ENCODE measurements at regions not wholly inside any gene's neighbourhood (a gene's known extent, or its start where the extent isn't known, plus 50 kb on each side); places are given as distances from the start of the nearest gene placed in this dataset.

GRCh38 chr10:35794703-35795102 is 152.6 kb upstream of the FZD8 start:
- no TSS peak for BruUV-seq (replicated peaks)
- ChIA-PET RAD21 (ENCODE audit: low non-redundant PET in 1 of 2, low total read pairs in 2 of 2, uncharacterized antibody in 2 of 2, unreplicated experiment in 2 of 2) (no interaction called here), POLR2A (no interaction called here), CTCF (no interaction called here)
- TF ChIP-seq JUND (IDR thresholded peaks at IDR 0.05) (no peak), ZNF274 (IDR thresholded peaks at IDR 0.05; ENCODE audit: low read depth, low read length) (no peak), POLR2A (IDR thresholded peaks at IDR 0.05; ENCODE audit: borderline replicate concordance, extremely low read depth, insufficient read depth, insufficient read length) (no peak), ZFX (IDR thresholded peaks at IDR 0.05) (no peak), CTCF (IDR thresholded peaks at IDR 0.05 in 2 of 3, conservative IDR thresholded peaks at IDR 0.05 in 1 of 3; ENCODE audit: borderline replicate concordance in 1 of 3, insufficient read depth in 1 of 3, low read depth in 2 of 3, low read length in 2 of 3) (no peak), ZBTB33 (IDR thresholded peaks at IDR 0.05; ENCODE audit: extremely low read depth, insufficient replicate concordance, low read length) (no peak)
- no peaks in the 10 kb centered on the region for H3K79me2 ChIP-seq (ENCODE audit: insufficient read depth, low read length)
- H3K4me3 ChIP-seq (replicated peaks in 1 of 2; ENCODE audit: low read depth in 1 of 2, low read length in 2 of 2) = no peak overlapping the region
- no peaks in the 10 kb centered on the region for H3K36me3 ChIP-seq (ENCODE audit: control insufficient read depth in 1 of 2, insufficient read depth in 2 of 2, low read length in 2 of 2)
- no peaks in the 10 kb centered on the region for H3K9me2 ChIP-seq (ENCODE audit: insufficient read depth)
- H3K4me2 ChIP-seq (ENCODE audit: low read length) = no peak overlapping the region
- H3K27ac ChIP-seq (ENCODE audit: low read depth, low read length) = no peak overlapping the region
- intact Hi-C loops (cut with micrococcal nuclease) = no loop called here
- no peaks in the 10 kb centered on the region for H3K27me3 ChIP-seq (ENCODE audit: insufficient read depth, low read length)
- no peak for DNase-seq (ENCODE audit: low read depth, low spot score)
- no peaks in the 10 kb centered on the region for H3K4me1 ChIP-seq (ENCODE audit: control insufficient read depth in 1 of 2, insufficient read depth in 2 of 2, low read length in 2 of 2)
- H3K9ac ChIP-seq (ENCODE audit: low read length) = no peak overlapping the region
- no peak overlapping the region for H2AFZ ChIP-seq (ENCODE audit: low read depth, low read length, poor library complexity, severe bottlenecking)
- H3K9me3 ChIP-seq (ENCODE audit: control insufficient read depth in 1 of 2, insufficient read depth in 1 of 2, low read depth in 1 of 2, low read length in 2 of 2) = no peaks in the 10 kb centered on the region
- no peak for ATAC-seq
- no peaks in the 10 kb centered on the region for H4K20me1 ChIP-seq (ENCODE audit: insufficient read depth)

GRCh38 chr10:35792291-35792690 is 150.2 kb upstream of the FZD8 start:
- ChIA-PET RAD21 (ENCODE audit: low non-redundant PET in 1 of 2, low total read pairs in 2 of 2, uncharacterized antibody in 2 of 2, unreplicated experiment in 2 of 2) (no interaction called here), POLR2A (no interaction called here), CTCF (no interaction called here)
- no peak overlapping the region for H2AFZ ChIP-seq (ENCODE audit: low read depth, low read length, poor library complexity, severe bottlenecking)
- no peaks in the 10 kb centered on the region for H4K20me1 ChIP-seq (ENCODE audit: insufficient read depth)
- intact Hi-C loops (cut with micrococcal nuclease) = no loop called here
- ATAC-seq (no peak), DNase-seq (ENCODE audit: low read depth, low spot score) (no peak)
- H3K4me1 ChIP-seq (ENCODE audit: control insufficient read depth in 1 of 2, insufficient read depth in 2 of 2, low read length in 2 of 2) = no peaks in the 10 kb centered on the region
- no peak overlapping the region for H3K4me2 ChIP-seq (ENCODE audit: low read length)
- TF ChIP-seq SIN3A (IDR thresholded peaks at IDR 0.05; ENCODE audit: low read depth) = no peak
- no peak for TF ChIP-seq FOSL1 (IDR thresholded peaks at IDR 0.05; ENCODE audit: low read depth)
- TF ChIP-seq MAX (IDR thresholded peaks at IDR 0.05) = no peak
- no peak for TF ChIP-seq ELF1 (IDR thresholded peaks at IDR 0.05; ENCODE audit: borderline replicate concordance, low read depth)
- no peak for TF ChIP-seq ZFX (IDR thresholded peaks at IDR 0.05)
- TF ChIP-seq SP1 (IDR thresholded peaks at IDR 0.05; ENCODE audit: low read depth) = no peak
- TF ChIP-seq ATF3 (IDR thresholded peaks at IDR 0.05) = no peak
- no peak for TF ChIP-seq SRF (IDR thresholded peaks at IDR 0.05; ENCODE audit: low read depth)
- TF ChIP-seq REST (IDR thresholded peaks at IDR 0.05; ENCODE audit: low read depth) = no peak
- no peak for TF ChIP-seq POLR2AphosphoS5 (IDR thresholded peaks at IDR 0.05; ENCODE audit: low read depth, low read length)
- H3K9me3 ChIP-seq (ENCODE audit: control insufficient read depth in 1 of 2, insufficient read depth in 1 of 2, low read depth in 1 of 2, low read length in 2 of 2) = no peaks in the 10 kb centered on the region
- BruUV-seq (replicated peaks) = no TSS peak
- no peak overlapping the region for H3K4me3 ChIP-seq (replicated peaks in 1 of 2; ENCODE audit: low read depth in 1 of 2, low read length in 2 of 2)
- H3K9ac ChIP-seq (ENCODE audit: low read length) = no peak overlapping the region
- H3K36me3 ChIP-seq (ENCODE audit: control insufficient read depth in 1 of 2, insufficient read depth in 2 of 2, low read length in 2 of 2) = no peaks in the 10 kb centered on the region
- H3K79me2 ChIP-seq (ENCODE audit: insufficient read depth, low read length) = no peaks in the 10 kb centered on the region
- no peak overlapping the region for H3K27ac ChIP-seq (ENCODE audit: low read depth, low read length)
- no peaks in the 10 kb centered on the region for H3K27me3 ChIP-seq (ENCODE audit: insufficient read depth, low read length)
- H3K9me2 ChIP-seq (ENCODE audit: insufficient read depth) = no peaks in the 10 kb centered on the region
